Upper lobe of right lung (tissue), 1 donor: ENCODE measurements at regions not wholly inside any gene's neighbourhood (a gene's known extent, or its start where the extent isn't known, plus 50 kb on each side); places are given as distances from the start of the nearest gene placed in this dataset.
"Not testable (repeated sequence)": the region's sequence is repeated elsewhere in the genome, so short reads cannot be mapped to it uniquely, and the experiment has no call there.

ENCODE experiments used
- ATAC-seq: fragments of 200-7000 bp; cut with Tn5 transposase; one replicate; pipeline ENCODE4 v1.9.1; 2020; ENCODE audit warnings: mild to moderate bottlenecking, moderate library complexity
- DNase-seq: peaks from one replicate; pipeline ENCODE4 v3.0.0-alpha.2; 2020
- H3K27ac ChIP-seq: fragments of 200-600 bp; one replicate; pipeline ENCODE4 v1.8.0; 2022
- H3K27me3 ChIP-seq: fragments of 200-600 bp; one replicate; pipeline ENCODE4 v1.8.0; 2022; ENCODE audit warnings: mild to moderate bottlenecking
- H3K36me3 ChIP-seq: fragments of 200-600 bp; one replicate; pipeline ENCODE4 v1.8.0; 2022
- H3K4me1 ChIP-seq: fragments of 200-600 bp; one replicate; pipeline ENCODE4 v1.8.0; 2022
- H3K4me3 ChIP-seq: fragments of 200-600 bp; one replicate; pipeline ENCODE4 v1.8.0; 2022; ENCODE audit warnings: mild to moderate bottlenecking
- H3K9me3 ChIP-seq: fragments of 200-600 bp; one replicate; pipeline ENCODE4 v1.8.0; 2022
- CTCF ChIP-seq: fragments of 200-600 bp; IDR thresholded peaks from one replicate; pipeline ENCODE4 v1.8.0; 2022; ENCODE audit warnings: antibody characterized with exemption
- intact Hi-C: fragments of 100-400 bp; cut with DNase I; formaldehyde crosslinking; loops from one replicate; pipeline ENCODE4 v1.11.0; 2022
- donor health status: DM: no; HTN: yes; CAD: no; lungs with severe emphysema.

GRCh38 chr14:58740379-58740935, 102.7 kb downstream of the DACT1 start:
- peaks cover 6% of the 10 kb centered on the region for H3K4me1 ChIP-seq
- no peak for TF ChIP-seq CTCF
- no peaks in the 10 kb centered on the region for H3K9me3 ChIP-seq
- H3K27me3 ChIP-seq = no peaks in the 10 kb centered on the region
- no peak overlapping the region for H3K4me3 ChIP-seq
- no peak overlapping the region for H3K27ac ChIP-seq
- H3K36me3 ChIP-seq = no peaks in the 10 kb centered on the region
- ATAC-seq (no peak), DNase-seq (no peak)
- intact Hi-C loops = no loop called here

GRCh38 chr14:58744801-58745394, 107.1 kb downstream of the DACT1 start:
- no peak for ATAC-seq
- no peak for DNase-seq
- Histone ChIP-seq H3K27ac (no peak overlapping the region), H3K4me3 (no peak overlapping the region), H3K4me1 (peaks cover 43% of the 10 kb centered on the region), H3K36me3 (no peaks in the 10 kb centered on the region), H3K9me3 (no peaks in the 10 kb centered on the region), H3K27me3 (no peaks in the 10 kb centered on the region)
- intact Hi-C loops = no loop called here
- no peak for TF ChIP-seq CTCF

GRCh38 chr14:58746261-58746660, 108.5 kb downstream of the DACT1 start:
- H3K27ac ChIP-seq = no peak overlapping the region
- no peak overlapping the region for H3K4me3 ChIP-seq
- H3K9me3 ChIP-seq = no peaks in the 10 kb centered on the region
- H3K4me1 ChIP-seq = peaks cover 40% of the 10 kb centered on the region
- ATAC-seq (no peak), DNase-seq (no peak)
- H3K27me3 ChIP-seq = no peaks in the 10 kb centered on the region
- intact Hi-C loops = no loop called here
- no peaks in the 10 kb centered on the region for H3K36me3 ChIP-seq
- no peak for TF ChIP-seq CTCF

GRCh38 chr14:58746701-58747100, 108.9 kb downstream of the DACT1 start:
- no peak for TF ChIP-seq CTCF
- Histone ChIP-seq H3K4me1 (peaks cover 43% of the 10 kb centered on the region), H3K4me3 (no peak overlapping the region), H3K27ac (peak overlapping the region; percentile 63), H3K36me3 (no peaks in the 10 kb centered on the region), H3K27me3 (no peaks in the 10 kb centered on the region), H3K9me3 (no peaks in the 10 kb centered on the region)
- intact Hi-C loops = no loop called here
- ATAC-seq (no peak), DNase-seq (no peak)

GRCh38 chr14:58747181-58747580, 109.4 kb downstream of the DACT1 start:
- intact Hi-C loops = no loop called here
- peak; percentile 73 for DNase-seq

GRCh38 chr14:58748251-58748650, 110.5 kb downstream of the DACT1 start:
- peaks cover 59% of the 10 kb centered on the region for H3K4me1 ChIP-seq
- H3K27ac ChIP-seq, H3K36me3 ChIP-seq, H3K27me3 ChIP-seq, ATAC-seq, H3K9me3 ChIP-seq, intact Hi-C loops, H3K4me3 ChIP-seq, DNase-seq: not testable (repeated sequence)

More at GRCh38 chr14:58747181-58747580, 109.4 kb downstream of the DACT1 start:
- no peak for TF ChIP-seq CTCF
- peak; percentile 89 for ATAC-seq
- Histone ChIP-seq H3K27ac (peak overlapping the region; percentile 63), H3K4me1 (peaks cover 48% of the 10 kb centered on the region), H3K27me3 (no peaks in the 10 kb centered on the region), H3K36me3 (no peaks in the 10 kb centered on the region), H3K4me3 (no peak overlapping the region), H3K9me3 (no peaks in the 10 kb centered on the region)
